ENCODE measurements at regions not wholly inside any gene's neighbourhood (a gene's known extent, or its start where the extent isn't known, plus 50 kb on each side); places are given as distances from the start of the nearest gene placed in this dataset.

DNA sequence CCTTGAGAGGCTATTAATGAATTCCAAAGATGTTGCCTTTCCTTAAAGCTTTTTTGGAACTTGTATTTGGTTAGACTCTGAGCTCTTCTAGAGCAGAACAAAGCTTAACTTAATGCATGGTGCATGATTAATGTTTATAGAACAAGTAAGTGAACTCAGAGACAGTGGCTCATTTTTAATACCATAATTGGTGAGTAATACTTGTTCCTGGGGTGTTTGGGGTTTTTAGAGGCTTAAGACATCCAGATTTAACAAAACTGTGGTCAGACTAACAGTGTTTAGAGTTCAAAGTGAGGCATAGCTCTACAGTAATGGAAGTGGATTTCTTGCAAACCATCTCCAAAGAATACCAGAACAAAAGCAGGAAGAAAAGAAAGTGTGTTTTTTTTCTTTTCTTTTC, 73.7 kb upstream of the CTSC start:
- no peak for FAIRE-seq
- intact Hi-C loops (cut with DNase I): no loop called here
- no peak overlapping the region for H3K9ac ChIP-seq (ENCODE audit: low read length in 3 of 3)

GRCh38 chr11:88410656-88411055, 73.1 kb upstream of the CTSC start:
- no peaks in the 10 kb centered on the region for H3K9me3 ChIP-seq (ENCODE audit: control insufficient read depth in 2 of 3, insufficient read depth in 1 of 3, low read length in 3 of 3)
- no peaks in the 10 kb centered on the region for H3K36me3 ChIP-seq (ENCODE audit: control insufficient read depth in 2 of 3, insufficient read depth in 3 of 3, low read length in 3 of 3)
- intact Hi-C loops (cut with DNase I): no loop called here
- TF ChIP-seq, protein P1, sequence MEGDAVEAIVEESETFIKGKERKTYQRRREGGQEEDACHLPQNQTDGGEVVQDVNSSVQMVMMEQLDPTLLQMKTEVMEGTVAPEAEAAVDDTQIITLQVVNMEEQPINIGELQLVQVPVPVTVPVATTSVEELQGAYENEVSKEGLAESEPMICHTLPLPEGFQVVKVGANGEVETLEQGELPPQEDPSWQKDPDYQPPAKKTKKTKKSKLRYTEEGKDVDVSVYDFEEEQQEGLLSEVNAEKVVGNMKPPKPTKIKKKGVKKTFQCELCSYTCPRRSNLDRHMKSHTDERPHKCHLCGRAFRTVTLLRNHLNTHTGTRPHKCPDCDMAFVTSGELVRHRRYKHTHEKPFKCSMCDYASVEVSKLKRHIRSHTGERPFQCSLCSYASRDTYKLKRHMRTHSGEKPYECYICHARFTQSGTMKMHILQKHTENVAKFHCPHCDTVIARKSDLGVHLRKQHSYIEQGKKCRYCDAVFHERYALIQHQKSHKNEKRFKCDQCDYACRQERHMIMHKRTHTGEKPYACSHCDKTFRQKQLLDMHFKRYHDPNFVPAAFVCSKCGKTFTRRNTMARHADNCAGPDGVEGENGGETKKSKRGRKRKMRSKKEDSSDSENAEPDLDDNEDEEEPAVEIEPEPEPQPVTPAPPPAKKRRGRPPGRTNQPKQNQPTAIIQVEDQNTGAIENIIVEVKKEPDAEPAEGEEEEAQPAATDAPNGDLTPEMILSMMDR (IDR thresholded peaks at IDR 0.05; ENCODE audit: borderline replicate concordance, extremely low read depth, insufficient read depth): no peak
- FAIRE-seq: no peak
- H3K9ac ChIP-seq (ENCODE audit: low read length in 3 of 3): no peak overlapping the region
- no peak for DNase-seq
- H3K27me3 ChIP-seq (ENCODE audit: control insufficient read depth, insufficient read depth, low read length): no peaks in the 10 kb centered on the region
- H3K4me1 ChIP-seq (ENCODE audit: control insufficient read depth in 2 of 3, insufficient read depth in 2 of 3, low read depth in 1 of 3, low read length in 3 of 3): peaks cover 0 to 2% (median 0%) of the 10 kb centered on the region in 3 donors
- H3K4me3 ChIP-seq (ENCODE audit: low read length in 3 of 3): no peak overlapping the region
- no peak overlapping the region for H3K27ac ChIP-seq (ENCODE audit: low read depth in 2 of 2, low read length in 2 of 2)

More for the DNA sequence above, 73.7 kb upstream of the CTSC start:
- no peaks in the 10 kb centered on the region for H3K9me3 ChIP-seq (ENCODE audit: control insufficient read depth in 2 of 3, insufficient read depth in 1 of 3, low read length in 3 of 3)
- no peaks in the 10 kb centered on the region for H3K27me3 ChIP-seq (ENCODE audit: control insufficient read depth, insufficient read depth, low read length)
- no peak overlapping the region for H3K4me3 ChIP-seq (ENCODE audit: low read length in 3 of 3)
- H3K36me3 ChIP-seq (ENCODE audit: control insufficient read depth in 2 of 3, insufficient read depth in 3 of 3, low read length in 3 of 3): no peaks in the 10 kb centered on the region
- peaks cover 0 to 2% (median 0%) of the 10 kb centered on the region in 3 donors for H3K4me1 ChIP-seq (ENCODE audit: control insufficient read depth in 2 of 3, insufficient read depth in 2 of 3, low read depth in 1 of 3, low read length in 3 of 3)
- no peak for DNase-seq
- TF ChIP-seq, protein P1 (IDR thresholded peaks at IDR 0.05; ENCODE audit: borderline replicate concordance, extremely low read depth, insufficient read depth): no peak
- no peak overlapping the region for H3K27ac ChIP-seq (ENCODE audit: low read depth in 2 of 2, low read length in 2 of 2)

DNA sequence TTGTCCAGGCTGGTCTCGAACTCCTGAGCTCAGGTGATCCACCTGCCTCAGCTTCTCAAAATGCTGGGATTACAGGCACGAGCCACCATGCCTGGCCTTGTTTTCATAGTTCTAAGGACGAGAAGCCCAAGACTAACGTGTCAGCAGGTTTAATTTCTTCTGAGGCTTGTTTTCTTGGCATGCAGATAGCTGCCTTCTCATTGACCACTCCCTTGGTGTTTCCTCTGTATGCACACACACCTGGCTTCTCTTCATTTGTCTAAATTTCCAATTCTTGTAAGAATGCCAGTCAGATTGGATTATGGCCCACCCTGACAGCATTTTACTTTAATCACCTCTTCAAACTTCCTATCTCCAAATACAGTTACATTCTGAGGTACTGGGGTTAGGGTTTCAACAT, 72.5 kb upstream of the CTSC start:
- no peak for DNase-seq
- H3K4me1 ChIP-seq (ENCODE audit: control insufficient read depth in 2 of 3, insufficient read depth in 2 of 3, low read depth in 1 of 3, low read length in 3 of 3): peaks cover 0 to 2% (median 0%) of the 10 kb centered on the region in 3 donors

More for the DNA sequence above, 72.5 kb upstream of the CTSC start:
- no peak for FAIRE-seq
- intact Hi-C loops (cut with DNase I): no loop called here
- Histone ChIP-seq H3K27ac (ENCODE audit: low read depth in 2 of 2, low read length in 2 of 2) (no peak overlapping the region), H3K9ac (ENCODE audit: low read length in 3 of 3) (no peak overlapping the region), H3K9me3 (ENCODE audit: control insufficient read depth in 2 of 3, insufficient read depth in 1 of 3, low read length in 3 of 3) (no peaks in the 10 kb centered on the region), H3K36me3 (ENCODE audit: control insufficient read depth in 2 of 3, insufficient read depth in 3 of 3, low read length in 3 of 3) (no peaks in the 10 kb centered on the region), H3K4me3 (ENCODE audit: low read length in 3 of 3) (no peak overlapping the region), H3K27me3 (ENCODE audit: control insufficient read depth, insufficient read depth, low read length) (no peaks in the 10 kb centered on the region)
- TF ChIP-seq, protein P1 (IDR thresholded peaks at IDR 0.05; ENCODE audit: borderline replicate concordance, extremely low read depth, insufficient read depth): no peak
